ENCODE measurements at regions not wholly inside any gene's neighbourhood (a gene's known extent, or its start where the extent isn't known, plus 50 kb on each side); places are given as distances from the start of the nearest gene placed in this dataset.

DNA sequence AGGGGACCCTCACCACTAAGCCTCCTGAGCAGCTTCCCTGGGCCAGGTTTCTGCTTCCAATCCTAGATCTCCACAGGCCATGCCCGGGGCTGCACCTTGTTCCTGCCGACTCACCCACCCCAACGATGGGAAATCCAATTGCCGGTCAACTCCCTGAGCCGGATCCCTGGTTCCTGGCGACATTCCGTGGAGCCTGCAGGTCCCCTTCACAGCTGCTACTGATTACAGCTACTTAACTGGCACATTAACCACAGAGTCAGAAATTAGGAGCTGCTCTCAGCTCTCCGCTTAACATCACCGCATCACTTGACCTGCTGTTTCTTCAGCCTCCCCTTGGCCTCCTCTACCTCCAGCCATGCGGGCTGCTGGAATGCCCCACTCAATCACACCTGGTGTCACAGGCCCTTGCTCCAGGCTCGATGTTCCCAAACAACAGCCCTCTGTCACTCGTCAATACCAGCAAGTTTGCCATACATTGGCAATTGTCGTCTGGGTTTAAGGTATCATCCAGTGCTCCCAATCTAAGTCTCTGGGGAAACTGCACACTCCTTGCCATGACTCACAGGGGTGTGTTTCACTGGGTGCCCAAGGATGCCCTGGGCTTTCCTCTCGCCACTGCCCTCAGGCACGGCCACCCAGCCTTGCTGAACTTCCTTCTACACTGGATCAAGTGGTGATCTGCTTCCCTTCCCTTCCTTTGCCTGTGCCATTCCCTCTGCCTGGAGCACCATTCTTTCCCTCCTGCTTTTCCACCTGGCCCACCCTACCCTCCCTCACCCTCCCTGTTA is 181.0 kb downstream of the MN1 start:
- Histone ChIP-seq H3K27ac (no peak overlapping the region), H3K36me3 (no peaks in the 10 kb centered on the region), H3K4me3 (no peak overlapping the region), H3K9me3 (no peaks in the 10 kb centered on the region), H3K27me3 (peaks cover 7% of the 10 kb centered on the region), H3K4me1 (no peaks in the 10 kb centered on the region)
- TF ChIP-seq POLR2A (IDR thresholded peaks at IDR 0.05) (no peak), CTCF (IDR thresholded peaks at IDR 0.05) (no peak), EP300 (IDR thresholded peaks at IDR 0.05) (no peak), POLR2AphosphoS5 (IDR thresholded peaks at IDR 0.05) (no peak)
- DNase-seq (ENCODE audit: low spot score in 2 of 2): no peak
- 81% methylated on average over 8 of the region's 15 CpGs for WGBS

DNA sequence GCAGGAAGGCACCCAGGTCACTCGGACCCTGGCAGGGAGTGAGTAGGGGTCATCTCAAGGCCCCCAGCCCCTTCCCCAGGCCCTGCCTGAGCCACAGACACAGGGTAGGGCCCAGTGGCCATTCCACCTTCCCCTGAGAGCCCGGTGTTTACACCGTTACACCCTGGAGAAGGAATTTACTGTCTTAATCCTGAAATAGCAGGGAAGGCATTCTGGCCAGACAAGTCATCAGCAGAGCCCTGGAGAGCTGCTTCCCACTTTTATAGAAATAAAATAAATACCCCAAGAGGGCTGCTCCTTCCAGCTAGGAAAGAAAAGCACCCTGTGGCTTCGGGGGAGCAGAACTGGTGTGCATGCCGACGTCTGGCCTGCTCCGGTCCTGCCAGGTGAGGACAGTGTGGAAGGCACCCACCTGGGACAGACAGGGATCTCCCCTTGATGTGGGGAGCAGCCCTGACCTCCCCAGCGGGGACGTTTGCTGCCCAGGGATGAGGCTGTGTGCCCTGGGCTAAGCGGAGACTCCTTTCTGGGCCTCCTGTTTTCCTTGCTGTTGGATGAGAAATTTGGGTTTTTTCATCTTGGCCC is 180.0 kb downstream of the MN1 start:
- TF ChIP-seq EP300 (IDR thresholded peaks at IDR 0.05) (no peak), POLR2AphosphoS5 (IDR thresholded peaks at IDR 0.05) (no peak), POLR2A (IDR thresholded peaks at IDR 0.05) (no peak), CTCF (IDR thresholded peaks at IDR 0.05) (no peak)
- no peak for DNase-seq (ENCODE audit: low spot score in 2 of 2)

DNA sequence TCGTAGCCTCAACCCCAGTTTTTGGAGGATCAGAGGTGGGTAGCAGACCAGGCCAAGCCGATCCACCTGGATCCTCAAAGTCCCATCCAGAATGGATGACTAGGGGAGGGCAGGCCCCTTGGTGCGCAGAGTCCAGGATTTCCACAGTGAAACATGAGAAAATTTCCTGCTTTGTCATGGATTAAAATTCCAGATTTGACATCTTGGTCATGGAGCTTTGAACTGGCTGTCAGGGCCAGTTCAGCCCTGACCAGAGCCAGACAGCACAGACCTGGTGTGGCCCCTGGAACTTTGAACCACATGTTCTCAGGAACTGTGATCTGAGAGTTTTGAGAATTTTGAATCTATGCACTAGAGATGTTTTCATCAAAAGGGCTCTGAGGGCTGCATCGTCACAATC is 177.5 kb downstream of the MN1 start:
- Histone ChIP-seq H3K36me3 (no peaks in the 10 kb centered on the region), H3K4me1 (no peaks in the 10 kb centered on the region), H3K27ac (no peak overlapping the region), H3K27me3 (peaks cover 3% of the 10 kb centered on the region), H3K4me3 (no peak overlapping the region), H3K9me3 (no peaks in the 10 kb centered on the region)
- no peak for DNase-seq (ENCODE audit: low spot score in 2 of 2)
- 88% methylated on average over 3 of the region's 4 CpGs for WGBS
- TF ChIP-seq POLR2A (IDR thresholded peaks at IDR 0.05) (no peak), EP300 (IDR thresholded peaks at IDR 0.05) (no peak), CTCF (IDR thresholded peaks at IDR 0.05) (no peak), POLR2AphosphoS5 (IDR thresholded peaks at IDR 0.05) (no peak)

More for the DNA sequence above, 180.0 kb downstream of the MN1 start:
- H3K4me1 ChIP-seq: no peaks in the 10 kb centered on the region
- H3K4me3 ChIP-seq: no peak overlapping the region
- peaks cover 7% of the 10 kb centered on the region for H3K27me3 ChIP-seq
- no peaks in the 10 kb centered on the region for H3K9me3 ChIP-seq
- no peak overlapping the region for H3K27ac ChIP-seq
- 85% methylated on average over 9 of the region's 10 CpGs for WGBS
- H3K36me3 ChIP-seq: no peaks in the 10 kb centered on the region

DNA sequence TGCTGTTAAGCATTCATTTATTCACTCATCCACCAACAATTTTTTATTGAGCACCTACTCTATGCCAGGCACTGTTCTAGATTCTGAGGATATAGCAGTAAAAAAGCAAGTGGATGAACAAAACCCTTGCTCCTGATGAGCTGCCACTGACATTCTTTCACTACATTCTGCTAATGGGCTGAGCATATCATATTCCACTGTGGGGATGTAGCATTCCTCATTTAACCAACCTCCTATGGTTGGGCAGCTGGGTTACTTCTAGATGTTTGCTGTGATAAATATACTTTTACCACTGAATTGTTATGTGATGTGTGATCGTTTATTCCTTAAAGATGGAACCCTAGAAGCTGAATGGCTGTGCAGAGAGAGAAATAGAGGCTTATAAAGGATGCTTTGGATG is 176.9 kb downstream of the MN1 start:
- Histone ChIP-seq H3K27me3 (peaks cover 3% of the 10 kb centered on the region), H3K27ac (no peak overlapping the region), H3K4me3 (no peak overlapping the region), H3K36me3 (no peaks in the 10 kb centered on the region), H3K9me3 (no peaks in the 10 kb centered on the region), H3K4me1 (no peaks in the 10 kb centered on the region)
- TF ChIP-seq CTCF (IDR thresholded peaks at IDR 0.05): no peak
- no peak for TF ChIP-seq POLR2AphosphoS5 (IDR thresholded peaks at IDR 0.05)
- no peak for TF ChIP-seq EP300 (IDR thresholded peaks at IDR 0.05)
- no peak for TF ChIP-seq POLR2A (IDR thresholded peaks at IDR 0.05)
- no peak for DNase-seq (ENCODE audit: low spot score in 2 of 2)
- WGBS: 89% methylated on average over 1 of the region's 1 CpG

Measured in suprapubic skin (tissue), 4 donors.